Heart left ventricle (tissue), 16 donors: ENCODE measurements at regions not wholly inside any gene's neighbourhood (a gene's known extent, or its start where the extent isn't known, plus 50 kb on each side); places are given as distances from the start of the nearest gene placed in this dataset.
"Not testable (repeated sequence)": the region's sequence is repeated elsewhere in the genome, so short reads cannot be mapped to it uniquely, and the experiment has no call there.

Experiments
- ATAC-seq, 4 donors: fragments of 200-7000 bp; cut with Tn5 transposase; one replicate each; pipeline ENCODE4 v1.9.1; 2020 to 2022; ENCODE audit warnings: moderate library complexity in 4 of 4, mild to moderate bottlenecking in 3 of 4, moderate number of reproducible peaks in 1 of 4
- DNase-seq, 5 donors: peaks; one replicate each; pipeline ENCODE4 v3.0.0-alpha.2; 2020
- H3K27ac ChIP-seq, 12 donors: fragments of 200-600 bp; sonication (generic) in 4 of 12; one replicate each; pipeline versions ENCODE4 v1.5.0 to v1.8.0; 2016 to 2022; ENCODE audit warnings: mild to moderate bottlenecking in 2 of 12
- H3K27me3 ChIP-seq, 9 donors: fragments of 200-600 bp; sonication (generic) in 2 of 9; one replicate each; pipeline versions ENCODE4 v1.5.1 to v1.8.0; 2016 to 2022; ENCODE audit warnings: mild to moderate bottlenecking in 3 of 9
- H3K36me3 ChIP-seq, 9 donors: fragments of 200-600 bp; sonication (generic) in 2 of 9; one replicate each; pipeline versions ENCODE4 v1.5.0 to v1.8.0; 2018 to 2022; ENCODE audit warnings: mild to moderate bottlenecking in 2 of 9
- H3K4me1 ChIP-seq, 12 donors: fragments of 200-600 bp; sonication (generic) in 4 of 12; one replicate each; pipeline versions ENCODE4 v1.5.0 to v1.8.0; 2016 to 2022; ENCODE audit warnings: mild to moderate bottlenecking in 3 of 12
- H3K4me3 ChIP-seq, 12 donors: fragments of 200-600 bp; sonication (generic) in 4 of 12; one replicate each; pipeline versions ENCODE4 v1.5.0 to v1.8.0; 2017 to 2022; ENCODE audit warnings: mild to moderate bottlenecking in 9 of 12, moderate library complexity in 4 of 12
- H3K9me3 ChIP-seq, 12 donors: fragments of 200-600 bp; sonication (generic) in 4 of 12; one replicate each; pipeline versions ENCODE4 v1.5.0 to v1.8.0; 2016 to 2022; ENCODE audit warnings: mild to moderate bottlenecking in 1 of 12
- CTCF ChIP-seq, 12 donors: fragments of 200-600 bp; sonication (generic) in 4 of 12; IDR thresholded peaks; one replicate each; pipeline versions ENCODE4 v1.5.0 to v1.8.0; 2018 to 2022; ENCODE audit warnings: antibody characterized with exemption in 12 of 12, mild to moderate bottlenecking in 5 of 12
- POLR2A ChIP-seq, 2 donors: fragments of 450-650 bp; IDR thresholded peaks; one replicate each; pipeline ENCODE4 v1.6.1; 2017; ENCODE audit warnings: antibody characterized with exemption in 2 of 2, mild to moderate bottlenecking in 2 of 2, moderate library complexity in 2 of 2
- WGBS, 4 donors: extraction: QIAGEN DNeasy Blood & Tissue Kit in 2 of 4; methylation state at CpG; one replicate each; pipeline versions ENCODE4 v1.1.5 to v1.1.7; 2013 to 2018; 5-methylcytosine and 5-hydroxymethylcytosine counted together
- intact Hi-C, 10 donors: fragments of 100-400 bp; cut with DNase I; formaldehyde crosslinking; loops; one replicate each; pipeline versions ENCODE4 v1.11.1 to v1.14.2; 2022
- donor health status: ischemic (EF 13 %, LVEDD 7.1; RV severe dilation, severe dysfunction).
- donor health status: healthy with polysubstance abuse.
- donor health status: DM: no; HTN: yes; CAD: no.
- donor health status: DM: no; HTN: no; CAD: no.
- donor health status: ischemic (EF 25% LVEDD 6.9; RV normal size, moderate dysfunction).
- donor health status: ischemic (EF 25% LVEDD 5.7; RV mildly dilated, moderate dysfunction).
- donor health status: healthy.
- donor health status: DM: yes; HTN: yes; CAD: no.
- donor health status: ischemic (EF 35%, LVEDD 5.7; RV mildly dilated, moderate dysfunction).
- donor health status: nonischemic (EF 11% LVEDD 7.7; RV severe dilation, severe dysfunction).
- donor health status: DM: yes; HTN: yes; CAD: no.
- donor health status: PGD.
- donor health status: ischemic (EF 29% LVEDD 5.4; RV normal size, mild dysfunction).
- donor health status: nonischemic (EF 23%, LVEDD 6.1; RV moderate dilation, normal function).

GRCh38 chr5:135263022-135263668 lies 135.9 kb downstream of the MACROH2A1 start:
- DNase-seq (no peak), ATAC-seq (no peak)
- H3K4me1 ChIP-seq, result no peaks in the 10 kb centered on the region
- no peak overlapping the region for H3K4me3 ChIP-seq
- peaks cover 0 to 7% (median 0%) of the 10 kb centered on the region in 9 donors for H3K27me3 ChIP-seq
- intact Hi-C loops, result no loop called here
- no peak overlapping the region for H3K27ac ChIP-seq
- 80 to 81% (median 81%) methylated on average over 17 of the region's 17 CpGs for WGBS, 4 donors
- TF ChIP-seq POLR2A (IDR thresholded peaks at IDR 0.05), result no peak
- no peak for TF ChIP-seq CTCF (IDR thresholded peaks at IDR 0.05)
- H3K9me3 ChIP-seq, result peaks cover 0 to 10% (median 3%) of the 10 kb centered on the region in 12 donors
- H3K36me3 ChIP-seq, result no peaks in the 10 kb centered on the region

- intact Hi-C loops, result no loop called here
- DNase-seq (no peak), ATAC-seq (no peak)
- no peak overlapping the region for H3K4me3 ChIP-seq
- H3K36me3 ChIP-seq, result no peaks in the 10 kb centered on the region
- H3K4me1 ChIP-seq, result no peaks in the 10 kb centered on the region
- no peak for TF ChIP-seq POLR2A (IDR thresholded peaks at IDR 0.05)
- TF ChIP-seq CTCF (IDR thresholded peaks at IDR 0.05), result no peak
- H3K9me3 ChIP-seq, result peaks cover 0 to 10% (median 3%) of the 10 kb centered on the region in 12 donors
- peaks cover 0 to 5% (median 0%) of the 10 kb centered on the region in 9 donors for H3K27me3 ChIP-seq
- no peak overlapping the region for H3K27ac ChIP-seq
- 91 to 93% (median 92%) methylated on average over 5 of the region's 5 CpGs for WGBS, 4 donors
Observed at GRCh38 chr5:135262364-135262763, 136.7 kb downstream of the MACROH2A1 start.

- ATAC-seq, H3K27me3 ChIP-seq, H3K4me1 ChIP-seq, DNase-seq, H3K36me3 ChIP-seq, H3K27ac ChIP-seq, H3K4me3 ChIP-seq, intact Hi-C loops: not testable (repeated sequence)
- peaks cover 0 to 10% (median 3%) of the 10 kb centered on the region in 12 donors for H3K9me3 ChIP-seq
Observed at GRCh38 chr5:135260108-135260507, 138.9 kb downstream of the MACROH2A1 start.

GRCh38 chr5:135255461-135256178 lies 143.4 kb downstream of the MACROH2A1 start:
- intact Hi-C loops, result no loop called here
- no peaks in the 10 kb centered on the region for H3K4me1 ChIP-seq
- WGBS, 4 donors, result 59 to 65% (median 59%) methylated on average over 4 of the region's 4 CpGs
- H3K36me3 ChIP-seq, result no peaks in the 10 kb centered on the region
- H3K9me3 ChIP-seq, result peaks cover 0 to 10% (median under 1%) of the 10 kb centered on the region in 12 donors
- H3K4me3 ChIP-seq, result no peak overlapping the region
- H3K27me3 ChIP-seq, result no peaks in the 10 kb centered on the region
- no peak for TF ChIP-seq CTCF (IDR thresholded peaks at IDR 0.05)
- TF ChIP-seq POLR2A (IDR thresholded peaks at IDR 0.05), result no peak
- ATAC-seq, result peak in 1 of 4 donors; percentile 45
- H3K27ac ChIP-seq, result no peak overlapping the region
- no peak for DNase-seq
